ENCODE measurements at regions not wholly inside any gene's neighbourhood (a gene's known extent, or its start where the extent isn't known, plus 50 kb on each side); places are given as distances from the start of the nearest gene placed in this dataset.
"Not testable (repeated sequence)": the region's sequence is repeated elsewhere in the genome, so short reads cannot be mapped to it uniquely, and the experiment has no call there.

DNA sequence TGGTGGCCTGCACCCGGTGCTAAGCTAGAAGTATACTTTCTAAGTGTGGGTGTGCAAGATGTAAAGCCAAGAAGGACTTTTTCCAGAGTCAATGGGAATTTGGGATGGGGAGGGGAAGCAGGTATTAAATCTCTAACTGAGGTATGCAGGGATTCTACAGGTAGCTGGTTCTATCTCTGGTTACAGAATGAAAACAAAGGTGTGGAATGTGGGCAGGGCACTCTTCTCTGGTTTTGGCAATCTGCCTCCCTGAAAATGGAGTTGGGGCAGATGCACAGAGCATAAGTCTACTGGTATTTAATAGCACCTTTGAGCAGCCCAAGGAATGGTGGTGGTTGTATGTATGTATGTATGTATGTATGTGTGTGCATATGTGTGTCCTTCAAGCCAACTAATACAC is 66.7 kb upstream of the PPP1R12A start:
- Mint-ChIP-seq H3K4me1 (ENCODE audit: low read depth) (0 out of 2 replicates have a peak, but pooled peaks cover 5% of the 10 kb centered on the region), H3K4me3 (no peak overlapping the region), H3K27ac (no peak overlapping the region), H3K9me3 (no peaks in the 10 kb centered on the region), H3K36me3 (ENCODE audit: low read depth) (no peaks in the 10 kb centered on the region), H3K27me3 (ENCODE audit: insufficient read depth) (no peaks in the 10 kb centered on the region)
- no peak for DNase-seq
- TF ChIP-seq, protein P1, sequence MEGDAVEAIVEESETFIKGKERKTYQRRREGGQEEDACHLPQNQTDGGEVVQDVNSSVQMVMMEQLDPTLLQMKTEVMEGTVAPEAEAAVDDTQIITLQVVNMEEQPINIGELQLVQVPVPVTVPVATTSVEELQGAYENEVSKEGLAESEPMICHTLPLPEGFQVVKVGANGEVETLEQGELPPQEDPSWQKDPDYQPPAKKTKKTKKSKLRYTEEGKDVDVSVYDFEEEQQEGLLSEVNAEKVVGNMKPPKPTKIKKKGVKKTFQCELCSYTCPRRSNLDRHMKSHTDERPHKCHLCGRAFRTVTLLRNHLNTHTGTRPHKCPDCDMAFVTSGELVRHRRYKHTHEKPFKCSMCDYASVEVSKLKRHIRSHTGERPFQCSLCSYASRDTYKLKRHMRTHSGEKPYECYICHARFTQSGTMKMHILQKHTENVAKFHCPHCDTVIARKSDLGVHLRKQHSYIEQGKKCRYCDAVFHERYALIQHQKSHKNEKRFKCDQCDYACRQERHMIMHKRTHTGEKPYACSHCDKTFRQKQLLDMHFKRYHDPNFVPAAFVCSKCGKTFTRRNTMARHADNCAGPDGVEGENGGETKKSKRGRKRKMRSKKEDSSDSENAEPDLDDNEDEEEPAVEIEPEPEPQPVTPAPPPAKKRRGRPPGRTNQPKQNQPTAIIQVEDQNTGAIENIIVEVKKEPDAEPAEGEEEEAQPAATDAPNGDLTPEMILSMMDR (IDR thresholded peaks at IDR 0.05): no peak

DNA sequence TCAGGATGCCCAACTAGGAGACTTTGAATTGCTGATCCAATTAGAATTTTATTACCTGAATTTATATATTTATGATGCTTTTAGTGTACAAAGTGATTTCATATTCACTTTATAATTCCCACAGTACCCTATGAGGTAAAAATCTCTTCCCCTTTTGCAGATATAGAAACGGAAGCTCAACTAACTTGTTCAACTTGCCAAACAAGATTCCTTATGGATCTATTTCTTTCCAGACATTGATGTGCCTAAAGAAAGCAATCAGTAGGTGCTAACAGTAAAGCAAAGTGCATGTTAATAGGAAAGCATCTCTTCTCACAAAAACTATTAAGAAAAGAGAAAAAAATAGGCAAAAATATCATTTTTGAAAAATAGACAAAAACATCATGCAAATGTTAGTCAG is 65.9 kb upstream of the PPP1R12A start:
- no peak overlapping the region for H3K27ac Mint-ChIP-seq
- no peaks in the 10 kb centered on the region; the same call in 1 of the 2 replicates for H3K27me3 Mint-ChIP-seq (ENCODE audit: insufficient read depth)
- no peak overlapping the region for H3K4me3 Mint-ChIP-seq
- H3K36me3 Mint-ChIP-seq (ENCODE audit: low read depth): no peaks in the 10 kb centered on the region
- no peaks in the 10 kb centered on the region for H3K9me3 Mint-ChIP-seq
- TF ChIP-seq, protein P1 (IDR thresholded peaks at IDR 0.05): no peak
- no peak for DNase-seq
- 0 out of 2 replicates have a peak, but pooled peaks cover 5% of the 10 kb centered on the region for H3K4me1 Mint-ChIP-seq (ENCODE audit: low read depth)

DNA sequence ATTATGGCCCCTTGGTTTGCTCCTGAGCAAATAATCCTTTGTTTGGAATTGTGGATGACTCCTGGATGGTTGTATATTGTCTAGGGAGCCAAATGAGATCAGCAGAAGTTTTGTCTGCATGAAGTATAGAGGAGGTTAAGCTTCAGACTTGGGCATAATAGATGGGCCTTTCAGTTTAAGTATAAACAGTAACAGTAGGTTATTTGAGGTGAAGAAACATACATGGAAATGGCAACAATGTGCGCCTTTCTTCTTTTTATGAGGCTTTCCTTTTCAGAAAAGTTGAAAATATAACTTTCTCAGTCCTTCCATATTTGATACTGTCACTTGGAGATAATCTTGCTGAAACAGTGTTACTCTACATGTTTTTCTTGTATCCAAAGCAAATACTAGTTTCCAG is 63.7 kb upstream of the PPP1R12A start:
- Mint-ChIP-seq H3K4me3 (no peak overlapping the region), H3K9me3 (no peaks in the 10 kb centered on the region), H3K27me3 (ENCODE audit: insufficient read depth) (no peaks in the 10 kb centered on the region; the same call in 1 of the 2 replicates), H3K27ac (no peak overlapping the region), H3K4me1 (ENCODE audit: low read depth) (0 out of 2 replicates have a peak, but pooled peaks cover 5% of the 10 kb centered on the region), H3K36me3 (ENCODE audit: low read depth) (no peaks in the 10 kb centered on the region)
- TF ChIP-seq, protein P1 (IDR thresholded peaks at IDR 0.05): no peak
- no peak for DNase-seq

DNA sequence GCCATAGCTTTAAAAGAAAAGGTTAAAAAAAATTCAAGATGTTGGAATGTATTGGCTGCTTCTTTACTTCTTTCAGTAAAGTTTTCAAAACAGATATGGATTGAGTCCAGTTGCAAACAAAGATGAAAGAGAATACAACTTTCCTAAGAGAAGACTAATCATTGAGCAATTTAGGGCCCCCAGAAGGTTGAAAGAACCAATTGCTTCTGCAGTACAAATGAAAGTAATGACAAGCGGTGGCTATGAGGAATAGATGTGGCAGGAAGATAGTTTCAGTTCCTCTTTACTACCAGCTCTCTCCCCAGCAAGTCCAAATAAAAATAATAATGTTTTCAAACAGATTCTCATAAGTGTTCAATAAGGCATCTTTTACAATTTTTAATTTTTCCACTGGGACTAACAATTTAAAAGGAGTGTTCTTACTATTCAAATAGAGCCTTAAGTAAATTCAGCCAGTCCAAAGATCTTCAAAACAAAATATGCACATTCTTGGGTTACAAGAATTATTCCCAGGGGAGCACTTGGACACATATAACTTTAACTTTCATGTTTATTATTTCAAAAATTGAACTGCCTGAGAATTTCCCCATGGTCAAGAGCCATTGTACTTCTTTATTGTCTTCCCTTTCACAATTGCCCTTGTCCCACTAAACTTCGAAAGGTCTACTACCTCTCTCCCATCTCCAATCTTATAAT is 62.3 kb upstream of the PPP1R12A start:
- no peak for DNase-seq
- Mint-ChIP-seq H3K27ac (no peak overlapping the region), H3K27me3 (ENCODE audit: insufficient read depth) (no peaks in the 10 kb centered on the region; the same call in 1 of the 2 replicates), H3K36me3 (ENCODE audit: low read depth) (no peaks in the 10 kb centered on the region), H3K4me3 (no peak overlapping the region), H3K4me1 (ENCODE audit: low read depth) (0 out of 2 replicates have a peak, but pooled peaks cover 5% of the 10 kb centered on the region), H3K9me3 (no peaks in the 10 kb centered on the region)
- TF ChIP-seq, protein P1 (IDR thresholded peaks at IDR 0.05): no peak

DNA sequence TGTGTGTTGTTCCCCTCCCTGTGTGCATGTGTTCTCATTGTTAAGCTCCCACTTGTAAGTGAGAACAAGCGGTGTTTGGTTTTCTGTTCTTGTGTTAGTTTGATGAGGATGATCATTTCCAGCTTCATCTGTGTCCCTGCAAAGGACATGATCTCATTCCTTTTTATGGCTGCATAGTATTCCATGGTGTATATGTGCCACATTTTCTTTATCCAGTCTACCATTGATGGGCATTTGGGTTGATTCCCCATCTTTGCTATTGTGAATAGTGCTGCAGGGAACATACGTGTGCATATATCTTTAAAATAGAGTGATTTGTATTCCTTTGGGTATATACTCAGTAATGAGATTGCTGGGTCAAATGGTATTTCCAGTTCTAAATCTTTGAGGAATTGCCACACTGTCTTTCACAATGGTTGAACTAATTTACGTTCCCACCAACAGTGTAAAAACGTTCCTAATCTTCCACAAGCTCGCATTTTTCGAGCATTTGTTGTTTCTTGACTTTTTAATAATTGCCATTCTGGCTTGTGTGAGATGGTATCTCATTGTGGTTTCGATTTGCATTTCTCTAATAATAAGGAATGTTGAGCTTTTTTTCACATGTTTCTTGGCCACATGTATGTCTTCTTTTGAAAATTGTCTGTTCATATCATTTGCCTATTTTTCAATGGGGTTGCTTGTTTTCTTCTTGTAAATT is 60.6 kb upstream of the PPP1R12A start:
- not testable (repeated sequence) for H3K27ac Mint-ChIP-seq; H3K9me3 Mint-ChIP-seq; DNase-seq; H3K4me3 Mint-ChIP-seq; H3K36me3 Mint-ChIP-seq (ENCODE audit: low read depth); H3K27me3 Mint-ChIP-seq (ENCODE audit: insufficient read depth)
- 0 out of 2 replicates have a peak, but pooled peaks cover 11% of the 10 kb centered on the region for H3K4me1 Mint-ChIP-seq (ENCODE audit: low read depth)

Measured in HFFc6 (cell line).